GM23338 (cell line): ENCODE measurements at regions not wholly inside any gene's neighbourhood (a gene's known extent, or its start where the extent isn't known, plus 50 kb on each side); places are given as distances from the start of the nearest gene placed in this dataset.

Experiments
- ATAC-seq: fragments of 200-7000 bp; cut with Tn5 transposase; 3 replicates; pipeline ENCODE4 v1.9.1; 2020
- DNase-seq: peaks from one replicate; pipeline ENCODE4 v3.0.0-alpha.2; 2015; ENCODE audit warnings: low spot score
- H2AFZ ChIP-seq: fragments of 200-600 bp; sonication (generic); 2 replicates; pipeline ENCODE4 v1.8.0; 2016; ENCODE audit warnings: antibody characterized with exemption, mild to moderate bottlenecking, moderate library complexity
- H3F3A ChIP-seq: fragments of 200-600 bp; sonication (generic); replicated peaks from 2 replicates; pipeline ENCODE4 v1.8.0; 2017; ENCODE audit warnings: antibody characterized with exemption, mixed run types, low read depth
- H3K27ac ChIP-seq: fragments of 200-600 bp; sonication (generic); 2 replicates; pipeline ENCODE4 v1.6.1; 2016; ENCODE audit warnings: low read depth
- H3K27me3 ChIP-seq: fragments of 200-600 bp; sonication (generic); 2 replicates; pipeline ENCODE4 v1.8.0; 2016; ENCODE audit warnings: mild to moderate bottlenecking, mixed run types, moderate library complexity; ENCODE audit not compliant: insufficient read depth
- H3K36me3 ChIP-seq: fragments of 200-600 bp; sonication (generic); 2 replicates; pipeline ENCODE4 v1.8.0; 2016; ENCODE audit warnings: mild to moderate bottlenecking; ENCODE audit not compliant: insufficient read depth
- H3K4me1 ChIP-seq: fragments of 200-600 bp; sonication (generic); 2 replicates; pipeline ENCODE4 v1.8.0; 2016; ENCODE audit warnings: mild to moderate bottlenecking, moderate library complexity; ENCODE audit not compliant: insufficient read depth
- H3K4me2 ChIP-seq: fragments of 200-600 bp; sonication (generic); 2 replicates; pipeline ENCODE4 v1.7.1; 2017; ENCODE audit warnings: mixed run types
- H3K4me3 ChIP-seq: fragments of 200-600 bp; sonication (generic); 2 replicates; pipeline ENCODE4 v1.6.1; 2016; ENCODE audit warnings: mixed run types
- H3K79me2 ChIP-seq: fragments of 200-600 bp; sonication (generic); replicated peaks from 2 replicates; pipeline ENCODE4 v1.8.0; 2017; ENCODE audit warnings: mild to moderate bottlenecking; ENCODE audit not compliant: insufficient read depth
- H3K9me2 ChIP-seq: fragments of 200-600 bp; sonication (generic); 2 replicates; pipeline ENCODE4 v1.8.0; 2017; ENCODE audit not compliant: insufficient read depth
- H4K20me1 ChIP-seq: fragments of 200-600 bp; sonication (generic); replicated peaks from 2 replicates; pipeline ENCODE4 v1.8.0; 2017; ENCODE audit warnings: mild to moderate bottlenecking; ENCODE audit not compliant: insufficient read depth
- H3K27ac Mint-ChIP-seq: 2 replicates; pipeline ENCODE4 v1.8.0; 2020; ENCODE audit warnings: inconsistent platforms, mild to moderate bottlenecking, moderate library complexity, mixed read lengths
- H3K27me3 Mint-ChIP-seq: 3 replicates; pipeline ENCODE4 v1.8.0; 2022; ENCODE audit warnings: low read depth, mild to moderate bottlenecking, moderate library complexity, mixed read lengths, inconsistent platforms; ENCODE audit not compliant: insufficient read depth, poor library complexity
- H3K36me3 Mint-ChIP-seq: 3 replicates; pipeline ENCODE4 v1.8.0; 2021; ENCODE audit warnings: low read depth, mild to moderate bottlenecking, inconsistent platforms, moderate library complexity, mixed read lengths
- H3K4me1 Mint-ChIP-seq: 3 replicates; pipeline ENCODE4 v1.8.0; 2020; ENCODE audit warnings: mild to moderate bottlenecking, inconsistent platforms, mixed read lengths
- H3K4me3 Mint-ChIP-seq: 3 replicates; pipeline ENCODE4 v1.8.0; 2021; ENCODE audit warnings: moderate library complexity, mild to moderate bottlenecking, inconsistent platforms, mixed read lengths
- H3K9me3 Mint-ChIP-seq: 3 replicates; pipeline ENCODE4 v1.8.0; 2020; ENCODE audit warnings: moderate library complexity, mild to moderate bottlenecking, inconsistent platforms, mixed read lengths
- EZH2 ChIP-seq: fragments of 200-600 bp; sonication (generic); IDR thresholded peaks from one replicate; pipeline ENCODE4 v1.8.0; 2017; ENCODE audit warnings: antibody characterized with exemption, mild to moderate bottlenecking, low read depth; ENCODE audit not compliant: unreplicated experiment
- EZH2phosphoT487 ChIP-seq: fragments of 200-600 bp; sonication (generic); IDR thresholded peaks from one replicate; pipeline ENCODE4 v1.8.1; 2018; ENCODE audit warnings: antibody characterized with exemption; ENCODE audit not compliant: unreplicated experiment
- NANOG ChIP-seq: IDR thresholded peaks from 2 replicates; pipeline ENCODE4 v1.6.1; 2016; ENCODE audit warnings: antibody characterized with exemption, borderline replicate concordance
- POLR2AphosphoS5 ChIP-seq: IDR thresholded peaks from 2 replicates; pipeline ENCODE4 v1.6.1; 2016; ENCODE audit warnings: antibody characterized with exemption, low read depth
- STAT1 ChIP-seq: IDR thresholded peaks from one replicate; pipeline ENCODE4 v1.6.1; 2016; ENCODE audit warnings: antibody characterized with exemption; ENCODE audit not compliant: unreplicated experiment
- ZNF114 ChIP-seq: fragments of 250-450 bp; sonication (Bioruptor Pico); IDR thresholded peaks from 2 replicates; pipeline ENCODE4 v1.5.0; 2020; ENCODE audit warnings: mild to moderate bottlenecking, moderate library complexity
- TF ChIP-seq, protein P1 (sequence below): IDR thresholded peaks from one replicate; pipeline ENCODE4 v1.6.1; 2018; ENCODE audit warnings: antibody characterized with exemption; ENCODE audit not compliant: unreplicated experiment
- TF ChIP-seq, protein P2 (sequence below): IDR thresholded peaks from 2 replicates; pipeline ENCODE4 v1.6.1; 2016; ENCODE audit warnings: antibody characterized with exemption
- TF ChIP-seq, protein P3 (sequence below): fragments of 250-450 bp; sonication (Bioruptor Pico); IDR thresholded peaks from 2 replicates; pipeline ENCODE4 v1.5.0; 2020; ENCODE audit warnings: mild to moderate bottlenecking, moderate library complexity
- TF ChIP-seq, protein P4 (sequence below), 2 experiments: fragments of 200-600 bp in 1 of 2; sonication (generic) in 1 of 2; conservative IDR thresholded peaks; 2 replicates each; pipeline versions ENCODE4 v1.5.1 to v1.6.1; 2016 to 2017; ENCODE audit warnings: antibody characterized with exemption in 2 of 2, low read depth in 2 of 2, mild to moderate bottlenecking in 2 of 2, moderate library complexity in 1 of 2

DNA sequence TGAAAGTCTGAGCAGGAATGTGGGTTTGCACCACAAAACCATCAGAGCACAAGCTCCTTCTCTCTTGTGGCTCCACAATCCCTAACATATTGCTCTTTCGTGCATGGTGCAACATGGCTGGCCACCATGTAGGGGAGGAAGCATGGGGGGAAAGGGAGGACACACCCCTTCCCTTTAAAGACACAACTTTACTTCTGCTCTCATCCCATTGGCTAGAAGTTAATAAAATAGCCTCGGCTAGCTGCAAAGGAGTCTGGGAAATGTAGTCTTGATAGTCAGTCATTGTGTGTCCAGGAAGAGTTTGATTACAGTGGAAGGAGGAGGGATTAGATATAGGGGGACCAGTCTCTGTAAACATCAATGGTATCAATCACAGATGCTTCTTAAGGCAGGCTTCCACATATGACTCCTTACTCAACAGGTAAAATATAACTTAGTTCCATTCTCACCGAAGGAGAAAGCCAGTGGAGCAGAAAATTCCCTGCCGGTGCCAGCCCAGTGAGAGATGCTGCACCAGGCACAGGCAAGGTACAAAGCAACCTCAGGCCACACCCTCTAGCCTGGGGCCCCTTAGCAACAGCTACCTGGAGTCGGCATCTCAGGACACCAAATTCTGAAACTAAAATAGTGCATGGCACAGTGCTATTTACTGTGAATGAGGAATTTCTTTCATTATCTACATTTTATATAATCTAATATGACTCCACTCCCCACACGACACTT, 124.7 kb upstream of the CTBP2 start:
- Histone ChIP-seq H3K4me1 (no peaks in the 10 kb centered on the region), H4K20me1 (no peaks in the 10 kb centered on the region), H3K27ac (no peak overlapping the region), H3K4me3 (no peak overlapping the region), H3K27me3 (no peaks in the 10 kb centered on the region), H3K36me3 (no peaks in the 10 kb centered on the region), H3K9me2 (peaks cover 6% of the 10 kb centered on the region; the same call in 1 of the 2 replicates), H2AFZ (0 out of 2 replicates have a peak overlapping the region, but pooled peaks have one; percentile 0), H3K79me2 (no peaks in the 10 kb centered on the region), H3F3A (no peaks in the 10 kb centered on the region), H3K4me2 (no peak overlapping the region)
- Mint-ChIP-seq H3K9me3 (peaks cover 7% of the 10 kb centered on the region; the same call in 1 of the 3 replicates), H3K27me3 (peaks cover 7% of the 10 kb centered on the region), H3K4me3 (no peak overlapping the region), H3K36me3 (peaks cover 3% of the 10 kb centered on the region; the same call in 1 of the 3 replicates), H3K27ac (no peak overlapping the region), H3K4me1 (no peaks in the 10 kb centered on the region)
- DNase-seq (peak; percentile 70), ATAC-seq (peak; percentile 92)
- TF ChIP-seq, protein P1, sequence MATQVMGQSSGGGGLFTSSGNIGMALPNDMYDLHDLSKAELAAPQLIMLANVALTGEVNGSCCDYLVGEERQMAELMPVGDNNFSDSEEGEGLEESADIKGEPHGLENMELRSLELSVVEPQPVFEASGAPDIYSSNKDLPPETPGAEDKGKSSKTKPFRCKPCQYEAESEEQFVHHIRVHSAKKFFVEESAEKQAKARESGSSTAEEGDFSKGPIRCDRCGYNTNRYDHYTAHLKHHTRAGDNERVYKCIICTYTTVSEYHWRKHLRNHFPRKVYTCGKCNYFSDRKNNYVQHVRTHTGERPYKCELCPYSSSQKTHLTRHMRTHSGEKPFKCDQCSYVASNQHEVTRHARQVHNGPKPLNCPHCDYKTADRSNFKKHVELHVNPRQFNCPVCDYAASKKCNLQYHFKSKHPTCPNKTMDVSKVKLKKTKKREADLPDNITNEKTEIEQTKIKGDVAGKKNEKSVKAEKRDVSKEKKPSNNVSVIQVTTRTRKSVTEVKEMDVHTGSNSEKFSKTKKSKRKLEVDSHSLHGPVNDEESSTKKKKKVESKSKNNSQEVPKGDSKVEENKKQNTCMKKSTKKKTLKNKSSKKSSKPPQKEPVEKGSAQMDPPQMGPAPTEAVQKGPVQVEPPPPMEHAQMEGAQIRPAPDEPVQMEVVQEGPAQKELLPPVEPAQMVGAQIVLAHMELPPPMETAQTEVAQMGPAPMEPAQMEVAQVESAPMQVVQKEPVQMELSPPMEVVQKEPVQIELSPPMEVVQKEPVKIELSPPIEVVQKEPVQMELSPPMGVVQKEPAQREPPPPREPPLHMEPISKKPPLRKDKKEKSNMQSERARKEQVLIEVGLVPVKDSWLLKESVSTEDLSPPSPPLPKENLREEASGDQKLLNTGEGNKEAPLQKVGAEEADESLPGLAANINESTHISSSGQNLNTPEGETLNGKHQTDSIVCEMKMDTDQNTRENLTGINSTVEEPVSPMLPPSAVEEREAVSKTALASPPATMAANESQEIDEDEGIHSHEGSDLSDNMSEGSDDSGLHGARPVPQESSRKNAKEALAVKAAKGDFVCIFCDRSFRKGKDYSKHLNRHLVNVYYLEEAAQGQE = no peak
- TF ChIP-seq POLR2AphosphoS5 (0 out of 2 replicates have a peak, but pooled peaks have one; percentile 20), STAT1 (no peak), NANOG (no peak), EZH2phosphoT487 (no peak), ZNF114 (CRISPR knock-in tag) (no peak), EZH2 (no peak)
- TF ChIP-seq, protein P2, sequence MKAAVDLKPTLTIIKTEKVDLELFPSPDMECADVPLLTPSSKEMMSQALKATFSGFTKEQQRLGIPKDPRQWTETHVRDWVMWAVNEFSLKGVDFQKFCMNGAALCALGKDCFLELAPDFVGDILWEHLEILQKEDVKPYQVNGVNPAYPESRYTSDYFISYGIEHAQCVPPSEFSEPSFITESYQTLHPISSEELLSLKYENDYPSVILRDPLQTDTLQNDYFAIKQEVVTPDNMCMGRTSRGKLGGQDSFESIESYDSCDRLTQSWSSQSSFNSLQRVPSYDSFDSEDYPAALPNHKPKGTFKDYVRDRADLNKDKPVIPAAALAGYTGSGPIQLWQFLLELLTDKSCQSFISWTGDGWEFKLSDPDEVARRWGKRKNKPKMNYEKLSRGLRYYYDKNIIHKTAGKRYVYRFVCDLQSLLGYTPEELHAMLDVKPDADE = peak; percentile 34; the same call in 1 of the 2 replicates
- TF ChIP-seq, protein P3, sequence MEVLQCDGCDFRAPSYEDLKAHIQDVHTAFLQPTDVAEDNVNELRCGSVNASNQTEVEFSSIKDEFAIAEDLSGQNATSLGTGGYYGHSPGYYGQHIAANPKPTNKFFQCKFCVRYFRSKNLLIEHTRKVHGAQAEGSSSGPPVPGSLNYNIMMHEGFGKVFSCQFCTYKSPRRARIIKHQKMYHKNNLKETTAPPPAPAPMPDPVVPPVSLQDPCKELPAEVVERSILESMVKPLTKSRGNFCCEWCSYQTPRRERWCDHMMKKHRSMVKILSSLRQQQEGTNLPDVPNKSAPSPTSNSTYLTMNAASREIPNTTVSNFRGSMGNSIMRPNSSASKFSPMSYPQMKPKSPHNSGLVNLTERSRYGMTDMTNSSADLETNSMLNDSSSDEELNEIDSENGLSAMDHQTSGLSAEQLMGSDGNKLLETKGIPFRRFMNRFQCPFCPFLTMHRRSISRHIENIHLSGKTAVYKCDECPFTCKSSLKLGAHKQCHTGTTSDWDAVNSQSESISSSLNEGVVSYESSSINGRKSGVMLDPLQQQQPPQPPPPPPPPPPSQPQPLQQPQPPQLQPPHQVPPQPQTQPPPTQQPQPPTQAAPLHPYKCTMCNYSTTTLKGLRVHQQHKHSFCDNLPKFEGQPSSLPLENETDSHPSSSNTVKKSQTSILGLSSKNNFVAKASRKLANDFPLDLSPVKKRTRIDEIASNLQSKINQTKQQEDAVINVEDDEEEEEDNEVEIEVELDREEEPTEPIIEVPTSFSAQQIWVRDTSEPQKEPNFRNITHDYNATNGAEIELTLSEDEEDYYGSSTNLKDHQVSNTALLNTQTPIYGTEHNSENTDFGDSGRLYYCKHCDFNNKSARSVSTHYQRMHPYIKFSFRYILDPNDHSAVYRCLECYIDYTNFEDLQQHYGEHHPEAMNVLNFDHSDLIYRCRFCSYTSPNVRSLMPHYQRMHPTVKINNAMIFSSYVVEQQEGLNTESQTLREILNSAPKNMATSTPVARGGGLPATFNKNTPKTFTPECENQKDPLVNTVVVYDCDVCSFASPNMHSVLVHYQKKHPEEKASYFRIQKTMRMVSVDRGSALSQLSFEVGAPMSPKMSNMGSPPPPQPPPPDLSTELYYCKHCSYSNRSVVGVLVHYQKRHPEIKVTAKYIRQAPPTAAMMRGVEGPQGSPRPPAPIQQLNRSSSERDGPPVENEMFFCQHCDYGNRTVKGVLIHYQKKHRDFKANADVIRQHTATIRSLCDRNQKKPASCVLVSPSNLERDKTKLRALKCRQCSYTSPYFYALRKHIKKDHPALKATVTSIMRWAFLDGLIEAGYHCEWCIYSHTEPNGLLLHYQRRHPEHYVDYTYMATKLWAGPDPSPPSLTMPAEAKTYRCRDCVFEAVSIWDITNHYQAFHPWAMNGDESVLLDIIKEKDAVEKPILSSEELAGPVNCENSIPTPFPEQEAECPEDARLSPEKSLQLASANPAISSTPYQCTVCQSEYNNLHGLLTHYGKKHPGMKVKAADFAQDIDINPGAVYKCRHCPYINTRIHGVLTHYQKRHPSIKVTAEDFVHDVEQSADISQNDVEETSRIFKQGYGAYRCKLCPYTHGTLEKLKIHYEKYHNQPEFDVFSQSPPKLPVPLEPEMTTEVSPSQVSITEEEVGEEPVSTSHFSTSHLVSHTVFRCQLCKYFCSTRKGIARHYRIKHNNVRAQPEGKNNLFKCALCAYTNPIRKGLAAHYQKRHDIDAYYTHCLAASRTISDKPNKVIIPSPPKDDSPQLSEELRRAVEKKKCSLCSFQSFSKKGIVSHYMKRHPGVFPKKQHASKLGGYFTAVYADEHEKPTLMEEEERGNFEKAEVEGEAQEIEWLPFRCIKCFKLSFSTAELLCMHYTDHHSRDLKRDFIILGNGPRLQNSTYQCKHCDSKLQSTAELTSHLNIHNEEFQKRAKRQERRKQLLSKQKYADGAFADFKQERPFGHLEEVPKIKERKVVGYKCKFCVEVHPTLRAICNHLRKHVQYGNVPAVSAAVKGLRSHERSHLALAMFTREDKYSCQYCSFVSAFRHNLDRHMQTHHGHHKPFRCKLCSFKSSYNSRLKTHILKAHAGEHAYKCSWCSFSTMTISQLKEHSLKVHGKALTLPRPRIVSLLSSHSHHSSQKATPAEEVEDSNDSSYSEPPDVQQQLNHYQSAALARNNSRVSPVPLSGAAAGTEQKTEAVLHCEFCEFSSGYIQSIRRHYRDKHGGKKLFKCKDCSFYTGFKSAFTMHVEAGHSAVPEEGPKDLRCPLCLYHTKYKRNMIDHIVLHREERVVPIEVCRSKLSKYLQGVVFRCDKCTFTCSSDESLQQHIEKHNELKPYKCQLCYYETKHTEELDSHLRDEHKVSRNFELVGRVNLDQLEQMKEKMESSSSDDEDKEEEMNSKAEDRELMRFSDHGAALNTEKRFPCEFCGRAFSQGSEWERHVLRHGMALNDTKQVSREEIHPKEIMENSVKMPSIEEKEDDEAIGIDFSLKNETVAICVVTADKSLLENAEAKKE (CRISPR knock-in tag) = no peak
- TF ChIP-seq, protein P4, sequence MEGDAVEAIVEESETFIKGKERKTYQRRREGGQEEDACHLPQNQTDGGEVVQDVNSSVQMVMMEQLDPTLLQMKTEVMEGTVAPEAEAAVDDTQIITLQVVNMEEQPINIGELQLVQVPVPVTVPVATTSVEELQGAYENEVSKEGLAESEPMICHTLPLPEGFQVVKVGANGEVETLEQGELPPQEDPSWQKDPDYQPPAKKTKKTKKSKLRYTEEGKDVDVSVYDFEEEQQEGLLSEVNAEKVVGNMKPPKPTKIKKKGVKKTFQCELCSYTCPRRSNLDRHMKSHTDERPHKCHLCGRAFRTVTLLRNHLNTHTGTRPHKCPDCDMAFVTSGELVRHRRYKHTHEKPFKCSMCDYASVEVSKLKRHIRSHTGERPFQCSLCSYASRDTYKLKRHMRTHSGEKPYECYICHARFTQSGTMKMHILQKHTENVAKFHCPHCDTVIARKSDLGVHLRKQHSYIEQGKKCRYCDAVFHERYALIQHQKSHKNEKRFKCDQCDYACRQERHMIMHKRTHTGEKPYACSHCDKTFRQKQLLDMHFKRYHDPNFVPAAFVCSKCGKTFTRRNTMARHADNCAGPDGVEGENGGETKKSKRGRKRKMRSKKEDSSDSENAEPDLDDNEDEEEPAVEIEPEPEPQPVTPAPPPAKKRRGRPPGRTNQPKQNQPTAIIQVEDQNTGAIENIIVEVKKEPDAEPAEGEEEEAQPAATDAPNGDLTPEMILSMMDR (conservative IDR thresholded peaks at IDR 0.05; ENCODE audit: low read depth in 2 of 2) = no peak
